ENCODE measurements at regions not wholly inside any gene's neighbourhood (a gene's known extent, or its start where the extent isn't known, plus 50 kb on each side); places are given as distances from the start of the nearest gene placed in this dataset.

- no peaks in the 10 kb centered on the region for H3K36me3 ChIP-seq (ENCODE audit: control insufficient read depth, insufficient read depth, low read length)
- no peaks in the 10 kb centered on the region for H3K9me3 ChIP-seq (replicated peaks; ENCODE audit: control insufficient read depth, low read depth, low read length)
- no peaks in the 10 kb centered on the region for H3K4me1 ChIP-seq (ENCODE audit: control insufficient read depth, insufficient read depth, low read length)
- no peaks in the 10 kb centered on the region for H3K27me3 ChIP-seq (ENCODE audit: control insufficient read depth, insufficient read depth, low read length)
- H3K4me3 ChIP-seq (ENCODE audit: low read length), result no peak overlapping the region
- DNase-seq, result no peak
- no peak overlapping the region for H3K27ac ChIP-seq (ENCODE audit: low read length)
- WGBS (ENCODE audit: insufficient coverage), result no CpG with 5 or more reads among the region's 4 CpGs
Measured at GRCh38 chr1:68332041-68332440, 99.7 kb upstream of the WLS start.

- Histone ChIP-seq H3K4me3 (ENCODE audit: low read length) (no peak overlapping the region), H3K4me1 (ENCODE audit: control insufficient read depth, insufficient read depth, low read length) (no peaks in the 10 kb centered on the region), H3K27me3 (ENCODE audit: control insufficient read depth, insufficient read depth, low read length) (no peaks in the 10 kb centered on the region), H3K27ac (ENCODE audit: low read length) (no peak overlapping the region), H3K36me3 (ENCODE audit: control insufficient read depth, insufficient read depth, low read length) (no peaks in the 10 kb centered on the region), H3K9me3 (replicated peaks; ENCODE audit: control insufficient read depth, low read depth, low read length) (no peaks in the 10 kb centered on the region)
- WGBS (ENCODE audit: insufficient coverage), result 100% methylated on average over 1 of the region's 2 CpGs
- DNase-seq, result no peak
Measured at GRCh38 chr1:68331117-68331865, 99.0 kb upstream of the WLS start.

GRCh38 chr1:68330391-68330790, 98.1 kb upstream of the WLS start:
- no peaks in the 10 kb centered on the region for H3K27me3 ChIP-seq (ENCODE audit: control insufficient read depth, insufficient read depth, low read length)
- no peaks in the 10 kb centered on the region for H3K9me3 ChIP-seq (replicated peaks; ENCODE audit: control insufficient read depth, low read depth, low read length)
- no peaks in the 10 kb centered on the region for H3K4me1 ChIP-seq (ENCODE audit: control insufficient read depth, insufficient read depth, low read length)
- H3K27ac ChIP-seq (ENCODE audit: low read length), result no peak overlapping the region
- H3K4me3 ChIP-seq (ENCODE audit: low read length), result no peak overlapping the region
- no peak for DNase-seq
- H3K36me3 ChIP-seq (ENCODE audit: control insufficient read depth, insufficient read depth, low read length), result no peaks in the 10 kb centered on the region
- WGBS (ENCODE audit: insufficient coverage), result no CpG with 5 or more reads among the region's 2 CpGs

- Histone ChIP-seq H3K36me3 (ENCODE audit: control insufficient read depth, insufficient read depth, low read length) (no peaks in the 10 kb centered on the region), H3K4me1 (ENCODE audit: control insufficient read depth, insufficient read depth, low read length) (no peaks in the 10 kb centered on the region), H3K27me3 (ENCODE audit: control insufficient read depth, insufficient read depth, low read length) (no peaks in the 10 kb centered on the region), H3K4me3 (ENCODE audit: low read length) (no peak overlapping the region), H3K9me3 (replicated peaks; ENCODE audit: control insufficient read depth, low read depth, low read length) (no peaks in the 10 kb centered on the region), H3K27ac (ENCODE audit: low read length) (no peak overlapping the region)
- DNase-seq, result no peak
- WGBS (ENCODE audit: insufficient coverage), result no CpG with 5 or more reads among the region's 1 CpG
Measured at GRCh38 chr1:68329096-68329835, 96.9 kb upstream of the WLS start.

- H3K27me3 ChIP-seq (ENCODE audit: control insufficient read depth, insufficient read depth, low read length), result no peaks in the 10 kb centered on the region
- DNase-seq, result no peak
- H3K9me3 ChIP-seq (replicated peaks; ENCODE audit: control insufficient read depth, low read depth, low read length), result no peaks in the 10 kb centered on the region
- no peaks in the 10 kb centered on the region for H3K4me1 ChIP-seq (ENCODE audit: control insufficient read depth, insufficient read depth, low read length)
- no peak overlapping the region for H3K27ac ChIP-seq (ENCODE audit: low read length)
- H3K36me3 ChIP-seq (ENCODE audit: control insufficient read depth, insufficient read depth, low read length), result no peaks in the 10 kb centered on the region
- WGBS (ENCODE audit: insufficient coverage), result no CpG with 5 or more reads among the region's 1 CpG
- H3K4me3 ChIP-seq (ENCODE audit: low read length), result no peak overlapping the region
Measured at GRCh38 chr1:68328490-68328889, 96.2 kb upstream of the WLS start.

GRCh38 chr1:68327414-68327813, 95.1 kb upstream of the WLS start:
- H3K4me1 ChIP-seq (ENCODE audit: control insufficient read depth, insufficient read depth, low read length), result no peaks in the 10 kb centered on the region
- no peaks in the 10 kb centered on the region for H3K27me3 ChIP-seq (ENCODE audit: control insufficient read depth, insufficient read depth, low read length)
- no peak for DNase-seq
- no peaks in the 10 kb centered on the region for H3K36me3 ChIP-seq (ENCODE audit: control insufficient read depth, insufficient read depth, low read length)
- 100% methylated on average over 1 of the region's 3 CpGs for WGBS (ENCODE audit: insufficient coverage)
- no peak overlapping the region for H3K4me3 ChIP-seq (ENCODE audit: low read length)
- H3K27ac ChIP-seq (ENCODE audit: low read length), result no peak overlapping the region
- no peaks in the 10 kb centered on the region for H3K9me3 ChIP-seq (replicated peaks; ENCODE audit: control insufficient read depth, low read depth, low read length)

GRCh38 chr1:68326481-68326880, 94.2 kb upstream of the WLS start:
- Histone ChIP-seq H3K4me1 (ENCODE audit: control insufficient read depth, insufficient read depth, low read length) (no peaks in the 10 kb centered on the region), H3K36me3 (ENCODE audit: control insufficient read depth, insufficient read depth, low read length) (no peaks in the 10 kb centered on the region), H3K27me3 (ENCODE audit: control insufficient read depth, insufficient read depth, low read length) (no peaks in the 10 kb centered on the region), H3K4me3 (ENCODE audit: low read length) (no peak overlapping the region), H3K27ac (ENCODE audit: low read length) (no peak overlapping the region), H3K9me3 (replicated peaks; ENCODE audit: control insufficient read depth, low read depth, low read length) (no peaks in the 10 kb centered on the region)
- WGBS (ENCODE audit: insufficient coverage), result 44% methylated on average over 1 of the region's 2 CpGs
- no peak for DNase-seq

- no peak for DNase-seq
- Histone ChIP-seq H3K4me3 (ENCODE audit: low read length) (no peak overlapping the region), H3K36me3 (ENCODE audit: control insufficient read depth, insufficient read depth, low read length) (no peaks in the 10 kb centered on the region), H3K27me3 (ENCODE audit: control insufficient read depth, insufficient read depth, low read length) (no peaks in the 10 kb centered on the region), H3K27ac (ENCODE audit: low read length) (no peak overlapping the region), H3K9me3 (replicated peaks; ENCODE audit: control insufficient read depth, low read depth, low read length) (no peaks in the 10 kb centered on the region), H3K4me1 (ENCODE audit: control insufficient read depth, insufficient read depth, low read length) (no peaks in the 10 kb centered on the region)
- 100% methylated on average over 1 of the region's 2 CpGs for WGBS (ENCODE audit: insufficient coverage)
Measured at GRCh38 chr1:68324316-68324715, 92.0 kb upstream of the WLS start.

- no peaks in the 10 kb centered on the region for H3K36me3 ChIP-seq (ENCODE audit: control insufficient read depth, insufficient read depth, low read length)
- H3K27me3 ChIP-seq (ENCODE audit: control insufficient read depth, insufficient read depth, low read length), result no peaks in the 10 kb centered on the region
- no peak for DNase-seq
- H3K4me3 ChIP-seq (ENCODE audit: low read length), result no peak overlapping the region
- 38% methylated on average over 10 of the region's 15 CpGs for WGBS (ENCODE audit: insufficient coverage)
- H3K9me3 ChIP-seq (replicated peaks; ENCODE audit: control insufficient read depth, low read depth, low read length), result no peaks in the 10 kb centered on the region
- no peak overlapping the region for H3K27ac ChIP-seq (ENCODE audit: low read length)
- H3K4me1 ChIP-seq (ENCODE audit: control insufficient read depth, insufficient read depth, low read length), result no peaks in the 10 kb centered on the region
Measured at GRCh38 chr1:68322837-68323687, 90.7 kb upstream of the WLS start.

GRCh38 chr1:68322096-68322495, 89.8 kb upstream of the WLS start:
- Histone ChIP-seq H3K4me1 (ENCODE audit: control insufficient read depth, insufficient read depth, low read length) (no peaks in the 10 kb centered on the region), H3K9me3 (replicated peaks; ENCODE audit: control insufficient read depth, low read depth, low read length) (peaks cover 2% of the 10 kb centered on the region)
- no CpG with 5 or more reads among the region's 4 CpGs for WGBS (ENCODE audit: insufficient coverage)

More at GRCh38 chr1:68322096-68322495, 89.8 kb upstream of the WLS start:
- no peaks in the 10 kb centered on the region for H3K27me3 ChIP-seq (ENCODE audit: control insufficient read depth, insufficient read depth, low read length)
- no peaks in the 10 kb centered on the region for H3K36me3 ChIP-seq (ENCODE audit: control insufficient read depth, insufficient read depth, low read length)
- no peak overlapping the region for H3K27ac ChIP-seq (ENCODE audit: low read length)
- no peak for DNase-seq
- no peak overlapping the region for H3K4me3 ChIP-seq (ENCODE audit: low read length)
